Middle frontal gyrus (tissue), 1 donor: ENCODE measurements at regions not wholly inside any gene's neighbourhood (a gene's known extent, or its start where the extent isn't known, plus 50 kb on each side); places are given as distances from the start of the nearest gene placed in this dataset.

ENCODE experiments used
- DNase-seq: peaks from one replicate; pipeline ENCODE4 v3.0.0-alpha.2; 2015; ENCODE audit warnings: low spot score; ENCODE audit errors: extremely low spot score

GRCh38 chr21:16176570-16176969 lies 446.8 kb downstream of the USP25 start:
- no peak for DNase-seq

DNA sequence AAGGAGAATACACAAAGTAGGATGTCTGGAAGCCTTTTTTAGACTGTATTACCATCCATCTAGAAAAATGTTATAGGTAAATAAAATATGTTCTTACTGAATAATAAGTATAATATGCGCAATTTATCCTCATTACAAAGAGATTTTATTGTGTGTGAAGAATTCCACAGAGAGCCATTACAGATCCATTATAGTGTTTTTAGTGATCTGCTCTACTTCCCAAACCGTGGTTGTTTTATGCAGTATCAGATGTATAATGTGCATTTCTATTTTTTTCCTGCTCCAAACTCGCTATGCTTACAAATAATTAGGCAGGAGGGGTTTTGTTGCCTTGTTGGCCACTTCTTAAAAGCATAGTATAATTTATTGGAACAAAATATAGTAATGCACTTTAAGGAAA lies 447.8 kb downstream of the USP25 start:
- DNase-seq: no peak

GRCh38 chr21:16179773-16180172 lies 450.0 kb downstream of the USP25 start:
- DNase-seq: no peak

DNA sequence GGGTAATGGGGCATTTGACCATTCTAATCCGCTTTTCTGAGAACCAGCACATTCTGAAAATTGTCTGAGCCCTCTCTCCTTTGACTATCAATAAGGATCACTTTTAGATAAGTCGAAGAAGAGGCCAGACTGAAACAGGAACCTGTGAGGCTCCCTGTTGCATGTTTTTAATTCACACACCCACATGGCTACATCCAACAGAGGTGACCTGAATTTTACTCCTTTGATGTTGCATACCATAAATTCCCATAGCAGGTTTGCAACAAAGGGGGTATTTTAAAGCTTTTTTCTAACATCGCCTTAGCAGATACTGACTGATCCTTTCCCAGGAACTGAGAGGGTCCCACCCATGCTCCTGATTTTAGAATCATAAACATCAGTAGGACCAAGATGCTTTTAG lies 450.8 kb downstream of the USP25 start:
- DNase-seq: no peak

DNA sequence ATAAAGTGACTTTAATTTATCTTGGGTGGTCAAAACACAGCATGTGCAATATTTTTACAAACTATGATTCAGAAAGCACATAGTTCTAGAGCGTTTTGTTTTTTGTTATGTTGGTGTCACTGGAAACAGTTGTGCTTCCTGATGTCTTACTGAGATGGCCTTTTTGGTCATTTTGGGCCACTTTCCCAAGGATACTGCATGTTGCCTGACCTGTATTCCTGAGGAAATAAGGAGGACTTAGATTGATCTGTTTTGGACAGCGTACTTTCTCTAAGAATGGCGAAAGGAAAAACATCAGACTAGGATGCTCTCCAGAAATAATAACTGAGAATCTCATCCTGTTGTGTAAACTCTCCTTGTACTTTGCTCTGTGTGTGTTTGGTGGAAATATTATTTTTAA lies 451.2 kb downstream of the USP25 start:
- no peak for DNase-seq

DNA sequence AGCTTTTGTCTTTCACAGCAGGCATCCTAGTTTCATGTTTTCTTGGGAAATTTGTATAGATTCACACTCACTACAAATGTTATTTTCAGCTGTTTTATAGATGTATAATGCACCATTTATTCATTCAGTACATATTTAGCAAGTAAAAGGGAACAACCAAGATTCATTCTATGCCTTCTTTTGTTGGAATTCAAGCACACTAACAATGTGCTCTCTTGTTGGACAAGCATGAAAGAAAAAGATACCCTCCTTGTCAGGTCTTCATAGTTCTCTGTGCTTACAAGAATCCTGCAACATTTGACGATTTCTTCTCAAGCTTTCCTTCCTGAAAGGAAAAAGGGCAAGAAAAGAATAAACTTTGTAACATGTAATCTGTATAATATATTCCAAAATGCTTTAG lies 456.0 kb downstream of the USP25 start:
- DNase-seq: no peak

- DNase-seq: no peak
These were observed 457.0 kb downstream of the USP25 start for GRCh38 chr21:16186742-16187141.

- DNase-seq: no peak
These were observed 458.0 kb downstream of the USP25 start for GRCh38 chr21:16187603-16188301.

- no peak for DNase-seq
These were observed 463.1 kb downstream of the USP25 start for GRCh38 chr21:16192902-16193301.

- no peak for DNase-seq
These were observed 463.8 kb downstream of the USP25 start for GRCh38 chr21:16193496-16194094.

- peak; percentile 55 for DNase-seq
These were observed 464.5 kb downstream of the USP25 start for GRCh38 chr21:16194095-16194787.

- DNase-seq: no peak
These were observed 465.2 kb downstream of the USP25 start for GRCh38 chr21:16194788-16195537.

DNA sequence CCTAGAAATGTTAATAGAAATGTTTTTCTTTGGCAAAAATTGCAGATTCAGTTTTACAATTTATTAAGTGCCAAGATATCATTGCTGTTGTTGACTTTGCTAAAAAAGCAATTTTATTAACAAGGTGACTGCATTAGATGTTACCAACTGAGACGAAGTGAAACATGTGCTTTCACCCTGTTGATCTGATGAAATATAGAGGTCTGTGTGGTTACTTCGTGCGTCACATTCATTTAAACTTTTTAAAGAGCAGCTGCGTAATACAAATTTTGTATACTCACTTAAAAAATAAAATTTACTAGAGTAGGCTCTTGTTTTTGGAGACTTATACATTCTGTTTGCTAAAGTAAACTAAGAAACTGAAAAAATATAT lies 465.7 kb downstream of the USP25 start:
- no peak for DNase-seq

DNA sequence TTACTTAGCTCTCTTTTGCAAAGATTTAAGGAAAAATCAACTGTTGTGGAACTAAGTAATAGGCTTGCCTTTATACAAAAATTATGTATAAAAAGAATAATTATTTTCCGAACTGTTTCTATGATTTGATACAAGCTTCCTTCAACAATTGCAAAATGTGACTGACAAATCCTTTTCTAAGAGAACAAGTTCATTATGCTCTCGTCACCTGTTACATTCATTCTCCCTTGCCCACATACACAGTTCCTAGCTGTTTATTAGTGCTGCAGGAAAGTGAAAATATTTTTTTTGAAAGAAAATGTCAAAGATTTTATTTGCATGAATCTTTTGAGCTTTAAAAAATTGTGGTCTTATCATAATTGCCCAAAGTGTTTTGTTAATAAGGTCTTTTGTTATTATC lies 466.2 kb downstream of the USP25 start:
- no peak for DNase-seq

- no peak for DNase-seq
These were observed 468.8 kb downstream of the USP25 start for GRCh38 chr21:16198546-16198945.

GRCh38 chr21:16199539-16199938 lies 469.8 kb downstream of the USP25 start:
- no peak for DNase-seq

- peak; percentile 0 for DNase-seq
These were observed 471.9 kb downstream of the USP25 start for GRCh38 chr21:16201718-16202117.

- DNase-seq: no peak
These were observed 475.7 kb downstream of the USP25 start for GRCh38 chr21:16205527-16205926.

DNA sequence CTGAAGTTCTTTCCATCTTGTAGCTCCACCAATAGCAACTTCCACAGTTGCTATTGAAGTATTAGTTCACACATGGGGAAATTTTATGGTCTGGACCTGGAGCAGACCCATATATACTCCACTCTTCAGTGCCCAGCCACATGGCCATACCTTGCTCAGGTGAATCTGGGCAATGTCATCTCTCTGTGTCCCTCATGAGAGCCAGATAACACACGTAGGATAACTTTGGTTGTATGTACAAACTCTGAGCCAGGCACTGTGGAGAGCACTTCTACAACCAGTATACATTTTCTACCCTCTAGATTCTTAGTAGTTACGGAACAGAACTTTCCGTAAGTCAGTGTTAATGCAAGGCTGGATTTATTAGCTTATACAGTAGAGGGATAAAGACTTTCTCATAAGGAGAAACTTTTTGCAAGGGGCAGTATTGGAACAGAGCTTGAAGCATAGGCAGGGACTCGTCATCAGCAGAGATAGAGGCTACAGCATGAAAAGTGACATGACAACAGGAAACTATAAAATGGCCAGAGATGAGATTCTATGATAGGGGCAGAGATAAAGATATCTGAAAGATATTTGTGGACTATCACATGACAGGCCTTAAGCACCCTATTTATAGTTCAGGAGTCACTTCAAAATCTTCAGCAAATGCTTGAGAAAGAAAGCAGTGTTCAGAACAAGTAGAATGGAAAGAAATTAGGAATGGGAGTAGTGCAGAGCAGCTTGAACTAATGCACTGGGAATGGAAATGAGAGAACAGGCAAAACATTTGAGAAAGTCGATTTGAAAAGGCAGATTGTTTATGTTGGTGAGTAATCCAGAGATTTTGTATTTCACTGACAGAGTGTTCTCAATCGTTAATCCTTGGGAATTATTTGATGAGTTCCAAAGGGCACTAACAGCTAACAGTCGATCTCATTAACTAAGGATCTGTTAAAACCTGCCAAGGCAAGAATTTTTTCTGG lies 481.8 kb downstream of the USP25 start:
- peak; percentile 43 for DNase-seq

DNA sequence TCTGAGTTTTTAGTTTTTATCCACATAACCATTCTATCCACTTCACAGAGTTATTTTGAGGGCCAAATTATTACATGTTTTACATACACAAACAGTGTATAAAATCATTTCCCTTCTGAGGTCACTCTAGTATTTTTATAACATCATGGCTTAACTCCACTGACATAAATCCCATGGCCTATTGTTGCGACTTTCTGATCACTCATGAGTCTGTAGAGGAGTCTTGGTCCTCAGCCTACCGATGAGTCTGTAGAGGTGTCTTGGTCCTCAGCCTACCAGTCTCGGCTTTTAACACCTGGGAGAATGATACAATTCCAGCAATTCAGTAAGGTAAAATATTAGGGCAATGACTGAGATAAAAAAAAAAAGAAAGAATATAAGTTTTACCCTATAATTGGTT lies 483.7 kb downstream of the USP25 start:
- no peak for DNase-seq

DNA sequence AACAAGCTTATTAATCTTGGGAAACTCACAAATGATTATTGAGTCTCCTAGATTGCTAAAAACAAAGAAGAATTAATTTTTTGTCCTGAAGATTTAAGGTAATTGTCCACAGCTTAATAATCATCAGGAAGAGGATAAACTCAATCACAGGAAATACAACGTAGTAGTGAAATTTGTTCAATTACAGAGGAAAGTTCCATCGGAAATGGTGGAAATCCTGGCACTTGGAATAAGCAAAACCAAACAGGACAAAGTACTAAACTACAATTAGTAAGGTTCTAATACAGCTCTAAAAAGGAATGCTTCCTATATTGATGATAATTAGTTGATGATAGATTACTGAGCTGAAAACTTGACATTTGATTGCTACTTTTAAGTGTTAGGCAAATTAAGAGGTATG lies 485.4 kb downstream of the USP25 start:
- DNase-seq: peak; percentile 0
